DMS 273 (cell line): ENCODE measurements at regions not wholly inside any gene's neighbourhood (a gene's known extent, or its start where the extent isn't known, plus 50 kb on each side); places are given as distances from the start of the nearest gene placed in this dataset.
"Not testable (repeated sequence)": the region's sequence is repeated elsewhere in the genome, so short reads cannot be mapped to it uniquely, and the experiment has no call there.

Source experiments
- DNase-seq: peaks from one replicate; lab custom pipeline; 2025; ENCODE audit not compliant: unreplicated experiment; lab: John Stamatoyannopoulos, UW

GRCh38 chr4:141518222-141518621 is 118.2 kb upstream of the IL15 start:
- no peak for DNase-seq

- no peak for DNase-seq
Measured at GRCh38 chr4:141524116-141524515, 112.3 kb upstream of the IL15 start.

- DNase-seq = no peak
Measured at GRCh38 chr4:141524841-141525240, 111.5 kb upstream of the IL15 start.

- no peak for DNase-seq
Measured at GRCh38 chr4:141530627-141531026, 105.8 kb upstream of the IL15 start.

- DNase-seq = no peak
Measured at GRCh38 chr4:141534985-141535384, 101.4 kb upstream of the IL15 start.

- no peak for DNase-seq
Measured at GRCh38 chr4:141538001-141538400, 98.4 kb upstream of the IL15 start.

GRCh38 chr4:141540643-141541042 is 95.7 kb upstream of the IL15 start:
- no peak for DNase-seq

GRCh38 chr4:141541851-141542250 is 94.5 kb upstream of the IL15 start:
- no peak for DNase-seq

- no peak for DNase-seq
Measured at GRCh38 chr4:141543176-141543575, 93.2 kb upstream of the IL15 start.

- DNase-seq = no peak
Measured at GRCh38 chr4:141543706-141544105, 92.7 kb upstream of the IL15 start.

- DNase-seq = no peak
Measured at GRCh38 chr4:141548791-141549190, 87.6 kb upstream of the IL15 start.

- no peak for DNase-seq
Measured at GRCh38 chr4:141560056-141560455, 76.3 kb upstream of the IL15 start.

- DNase-seq = no peak
Measured at GRCh38 chr4:141562649-141563048, 73.7 kb upstream of the IL15 start.

GRCh38 chr4:141563723-141564122 is 72.7 kb upstream of the IL15 start:
- no peak for DNase-seq

GRCh38 chr4:141564961-141565360 is 71.4 kb upstream of the IL15 start:
- DNase-seq = not testable (repeated sequence)

GRCh38 chr4:141565379-141566089 is 70.8 kb upstream of the IL15 start:
- no peak for DNase-seq

- DNase-seq = no peak
Measured at GRCh38 chr4:141567326-141567915, 69.0 kb upstream of the IL15 start.

- DNase-seq = no peak
Measured at GRCh38 chr4:141569141-141569540, 67.2 kb upstream of the IL15 start.

GRCh38 chr4:141570290-141570689 is 66.1 kb upstream of the IL15 start:
- DNase-seq = no peak

- no peak for DNase-seq
Measured at GRCh38 chr4:141571362-141571761, 65.0 kb upstream of the IL15 start.

- no peak for DNase-seq
Measured at GRCh38 chr4:141571793-141572192, 64.6 kb upstream of the IL15 start.

GRCh38 chr4:141573678-141574077 is 62.7 kb upstream of the IL15 start:
- DNase-seq = no peak

- no peak for DNase-seq
Measured at GRCh38 chr4:141575884-141576283, 60.5 kb upstream of the IL15 start.
